Osteocyte (in vitro differentiated cells): ENCODE measurements at regions not wholly inside any gene's neighbourhood (a gene's known extent, or its start where the extent isn't known, plus 50 kb on each side); places are given as distances from the start of the nearest gene placed in this dataset.

ENCODE experiments used
- DNase-seq: peaks from one replicate; pipeline ENCODE4 v3.0.0; 2021; ENCODE audit warnings: mixed read lengths; ENCODE audit not compliant: unreplicated experiment; ENCODE audit errors: extremely low spot score
- H3K27ac Mint-ChIP-seq: one replicate; pipeline ENCODE4 v1.8.0; 2021; ENCODE audit warnings: mild to moderate bottlenecking, mixed read lengths; ENCODE audit not compliant: unreplicated experiment
- H3K27me3 Mint-ChIP-seq: one replicate; pipeline ENCODE4 v1.8.0; 2021; ENCODE audit warnings: mixed read lengths; ENCODE audit not compliant: unreplicated experiment
- H3K36me3 Mint-ChIP-seq: one replicate; pipeline ENCODE4 v1.8.0; 2021; ENCODE audit warnings: mixed read lengths; ENCODE audit not compliant: unreplicated experiment
- H3K4me1 Mint-ChIP-seq: one replicate; pipeline ENCODE4 v1.8.0; 2021; ENCODE audit warnings: mixed read lengths; ENCODE audit not compliant: unreplicated experiment
- H3K4me3 Mint-ChIP-seq: one replicate; pipeline ENCODE4 v1.8.0; 2021; ENCODE audit warnings: mild to moderate bottlenecking, moderate library complexity, mixed read lengths; ENCODE audit not compliant: unreplicated experiment
- H3K9me3 Mint-ChIP-seq: one replicate; pipeline ENCODE4 v1.8.0; 2021; ENCODE audit warnings: mixed read lengths; ENCODE audit not compliant: unreplicated experiment
- TF ChIP-seq, protein P1 (sequence below): fragments of 200-600 bp; sonication (generic); IDR thresholded peaks from 2 replicates; pipeline ENCODE4 v1.5.0; 2021; ENCODE audit warnings: antibody characterized with exemption, mild to moderate bottlenecking, moderate library complexity

- no peak overlapping the region for H3K4me3 Mint-ChIP-seq
- no peaks in the 10 kb centered on the region for H3K36me3 Mint-ChIP-seq
- H3K4me1 Mint-ChIP-seq: peaks cover 8% of the 10 kb centered on the region
- no peaks in the 10 kb centered on the region for H3K27me3 Mint-ChIP-seq
- H3K9me3 Mint-ChIP-seq: peaks cover 15% of the 10 kb centered on the region
- TF ChIP-seq, protein P1, sequence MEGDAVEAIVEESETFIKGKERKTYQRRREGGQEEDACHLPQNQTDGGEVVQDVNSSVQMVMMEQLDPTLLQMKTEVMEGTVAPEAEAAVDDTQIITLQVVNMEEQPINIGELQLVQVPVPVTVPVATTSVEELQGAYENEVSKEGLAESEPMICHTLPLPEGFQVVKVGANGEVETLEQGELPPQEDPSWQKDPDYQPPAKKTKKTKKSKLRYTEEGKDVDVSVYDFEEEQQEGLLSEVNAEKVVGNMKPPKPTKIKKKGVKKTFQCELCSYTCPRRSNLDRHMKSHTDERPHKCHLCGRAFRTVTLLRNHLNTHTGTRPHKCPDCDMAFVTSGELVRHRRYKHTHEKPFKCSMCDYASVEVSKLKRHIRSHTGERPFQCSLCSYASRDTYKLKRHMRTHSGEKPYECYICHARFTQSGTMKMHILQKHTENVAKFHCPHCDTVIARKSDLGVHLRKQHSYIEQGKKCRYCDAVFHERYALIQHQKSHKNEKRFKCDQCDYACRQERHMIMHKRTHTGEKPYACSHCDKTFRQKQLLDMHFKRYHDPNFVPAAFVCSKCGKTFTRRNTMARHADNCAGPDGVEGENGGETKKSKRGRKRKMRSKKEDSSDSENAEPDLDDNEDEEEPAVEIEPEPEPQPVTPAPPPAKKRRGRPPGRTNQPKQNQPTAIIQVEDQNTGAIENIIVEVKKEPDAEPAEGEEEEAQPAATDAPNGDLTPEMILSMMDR: no peak
- H3K27ac Mint-ChIP-seq: no peak overlapping the region
- DNase-seq: no peak
These were observed 75.3 kb downstream of the KIF4B start for GRCh38 chr5:155088811-155089210.

DNA sequence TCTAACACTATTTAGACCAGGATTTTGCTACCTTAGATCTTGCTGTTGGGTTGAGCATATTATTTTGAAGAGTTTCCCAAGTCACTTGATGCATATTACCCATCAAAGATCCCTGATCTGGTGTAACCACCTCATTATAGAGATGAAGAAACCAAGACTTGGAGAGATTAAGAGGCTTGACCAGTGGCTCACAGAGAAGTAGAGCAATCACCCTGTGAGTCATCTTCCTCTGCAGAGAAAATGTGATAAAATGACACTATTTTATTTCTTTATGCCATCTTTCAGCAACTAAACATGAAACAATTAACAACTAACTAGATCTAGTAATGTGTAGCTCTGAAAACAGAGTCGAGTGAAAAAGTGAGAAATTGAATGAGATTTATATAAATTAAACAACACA, 76.1 kb downstream of the KIF4B start:
- Mint-ChIP-seq H3K27ac (no peak overlapping the region), H3K4me1 (peaks cover 8% of the 10 kb centered on the region), H3K9me3 (peaks cover 9% of the 10 kb centered on the region), H3K4me3 (no peak overlapping the region), H3K27me3 (peaks cover under 1% of the 10 kb centered on the region), H3K36me3 (no peaks in the 10 kb centered on the region)
- TF ChIP-seq, protein P1: no peak
- no peak for DNase-seq

GRCh38 chr5:155091063-155091648, 77.6 kb downstream of the KIF4B start:
- H3K36me3 Mint-ChIP-seq: no peaks in the 10 kb centered on the region
- peaks cover 6% of the 10 kb centered on the region for H3K9me3 Mint-ChIP-seq
- H3K27ac Mint-ChIP-seq: no peak overlapping the region
- no peak overlapping the region for H3K4me3 Mint-ChIP-seq
- no peak for DNase-seq
- peaks cover 8% of the 10 kb centered on the region for H3K4me1 Mint-ChIP-seq
- H3K27me3 Mint-ChIP-seq: peaks cover 4% of the 10 kb centered on the region
- TF ChIP-seq, protein P1: no peak

- Mint-ChIP-seq H3K4me1 (peaks cover 8% of the 10 kb centered on the region), H3K36me3 (no peaks in the 10 kb centered on the region), H3K27ac (no peak overlapping the region), H3K9me3 (peaks cover 6% of the 10 kb centered on the region), H3K27me3 (peaks cover 4% of the 10 kb centered on the region), H3K4me3 (no peak overlapping the region)
- DNase-seq: no peak
- TF ChIP-seq, protein P1: no peak
These were observed 78.5 kb downstream of the KIF4B start for GRCh38 chr5:155091768-155092717.

- Mint-ChIP-seq H3K27ac (no peak overlapping the region), H3K4me1 (peaks cover 8% of the 10 kb centered on the region), H3K4me3 (no peak overlapping the region), H3K36me3 (no peaks in the 10 kb centered on the region), H3K27me3 (peaks cover 6% of the 10 kb centered on the region), H3K9me3 (peaks cover 6% of the 10 kb centered on the region)
- TF ChIP-seq, protein P1: no peak
- DNase-seq: no peak
These were observed 80.9 kb downstream of the KIF4B start for GRCh38 chr5:155094455-155094854.
